GM12878 (cell line): ENCODE measurements at regions not wholly inside any gene's neighbourhood (a gene's known extent, or its start where the extent isn't known, plus 50 kb on each side); places are given as distances from the start of the nearest gene placed in this dataset.

Source experiments
- ATAC-seq: fragments of 200-7000 bp; cut with Tn5 transposase; 3 replicates; pipeline ENCODE4 v1.9.1; 2020; ENCODE audit warnings: mild to moderate bottlenecking, moderate library complexity
- BruUV-seq: library from RNA; stranded (reverse); fragments of 400-500 nt; replicated peaks from 2 replicates; lab custom pipeline; 2021; lab: Mats Ljungman, UMichigan
- CTCF ChIA-PET: fragments of 300-600 bp; sonication (Branson Sonifier 250); formaldehyde crosslinking; extraction: SDS; loops from one replicate; lab custom pipeline; 2021; ENCODE audit warnings: inconsistent platforms; lab: Yijun Ruan, JAX
- POLR2A ChIA-PET: fragments of 350-600 bp; formaldehyde crosslinking; extraction: SDS; loops from one replicate; lab custom pipeline; 2021; ENCODE audit warnings: inconsistent platforms; lab: Charles Lee
- RAD21 ChIA-PET: fragments of 300-600 bp; sonication (Branson Sonifier 250); formaldehyde crosslinking; loops from one replicate; lab custom pipeline; 2023; ENCODE audit warnings: antibody characterized with exemption; ENCODE audit not compliant: unreplicated experiment; lab: Charles Lee
- SMC1A ChIA-PET: fragments of 300-600 bp; sonication (Branson Sonifier 250); formaldehyde crosslinking; loops from one replicate; lab custom pipeline; 2023; ENCODE audit not compliant: unreplicated experiment, uncharacterized antibody; lab: Charles Lee
- DNase-seq: peaks from one replicate; pipeline ENCODE4 v3.0.0-alpha.2; 2011; ENCODE audit warnings: low read depth, low spot score
- FAIRE-seq: peaks from 3 replicates; lab custom pipeline; 2011; peaks lifted over from hg19 to GRCh38; lab: Jason Lieb, UNC
- H2AFZ ChIP-seq: 2 replicates; pipeline ENCODE4 v1.6.0; 2011; ENCODE audit warnings: low read depth, low read length, control low read depth; ENCODE audit not compliant: control insufficient read depth
- H3K27ac ChIP-seq: 2 replicates; pipeline ENCODE4 v1.5.1; 2011; ENCODE audit warnings: control low read depth; ENCODE audit not compliant: control insufficient read depth, insufficient read depth
- H3K27me3 ChIP-seq, 2 experiments: replicated peaks in 1 of 2; 2 replicates each; pipeline versions ENCODE4 v1.6.0 to v1.6.1; 2011; ENCODE audit warnings: low read length in 1 of 2; ENCODE audit not compliant: control insufficient read depth in 2 of 2, insufficient read depth in 2 of 2
- H3K36me3 ChIP-seq, 2 experiments: 2 replicates each; pipeline ENCODE4 v1.5.1; 2011; ENCODE audit warnings: low read length in 1 of 2; ENCODE audit not compliant: control insufficient read depth in 2 of 2, insufficient read depth in 2 of 2
- H3K4me1 ChIP-seq: 2 replicates; pipeline ENCODE4 v1.6.1; 2011; ENCODE audit warnings: mild to moderate bottlenecking, low read length, moderate library complexity, mixed read lengths; ENCODE audit not compliant: control insufficient read depth, insufficient read depth
- H3K4me2 ChIP-seq: 2 replicates; pipeline ENCODE4 v1.6.0; 2011; ENCODE audit warnings: control low read depth; ENCODE audit not compliant: control insufficient read depth, insufficient read depth
- H3K4me3 ChIP-seq: fragments of 200-600 bp; sonication (generic); 2 replicates; pipeline ENCODE4 v1.5.1; 2016
- H3K79me2 ChIP-seq: 2 replicates; pipeline ENCODE4 v1.6.0; 2011; ENCODE audit warnings: low read length; ENCODE audit not compliant: control insufficient read depth, insufficient read depth
- H3K9ac ChIP-seq: 2 replicates; pipeline ENCODE4 v1.8.0; 2011; ENCODE audit warnings: low read length, control low read depth, mixed read lengths; ENCODE audit not compliant: control insufficient read depth, insufficient read depth
- H3K9me3 ChIP-seq: replicated peaks from 3 replicates; pipeline ENCODE4 v1.5.1; 2011; ENCODE audit warnings: mild to moderate bottlenecking, low read length; ENCODE audit not compliant: control insufficient read depth, insufficient read depth
- H4K20me1 ChIP-seq: 2 replicates; pipeline ENCODE4 v1.6.0; 2011; ENCODE audit not compliant: control insufficient read depth, insufficient read depth
- ATF7 ChIP-seq: fragments of 450-650 bp; IDR thresholded peaks from 2 replicates; pipeline ENCODE4 v1.6.1; 2016; ENCODE audit warnings: low read depth, mild to moderate bottlenecking
- CREB1 ChIP-seq: IDR thresholded peaks from 2 replicates; pipeline ENCODE4 v1.6.1; 2012; ENCODE audit warnings: low read depth, mild to moderate bottlenecking, inconsistent platforms
- CREM ChIP-seq: IDR thresholded peaks from 2 replicates; pipeline ENCODE4 v1.6.1; 2014; ENCODE audit warnings: antibody characterized with exemption, low read depth
- FOXM1 ChIP-seq: IDR thresholded peaks from 2 replicates; pipeline ENCODE4 v1.6.1; 2012; ENCODE audit warnings: low read depth, mild to moderate bottlenecking, inconsistent platforms, low read length, moderate library complexity
- GABPA ChIP-seq: IDR thresholded peaks from 2 replicates; pipeline ENCODE4 v1.6.1; 2014; ENCODE audit warnings: antibody characterized with exemption, low read depth, mild to moderate bottlenecking, inconsistent platforms
- IRF4 ChIP-seq: IDR thresholded peaks from 2 replicates; pipeline ENCODE4 v1.6.1; 2011; ENCODE audit warnings: low read depth, low read length
- JUNB ChIP-seq: IDR thresholded peaks from 2 replicates; pipeline ENCODE4 v1.6.1; 2016; ENCODE audit warnings: antibody characterized with exemption, mild to moderate bottlenecking
- LARP7 ChIP-seq: fragments of 450-650 bp; IDR thresholded peaks from 2 replicates; pipeline ENCODE4 v1.6.1; 2017; ENCODE audit warnings: mild to moderate bottlenecking
- MEF2A ChIP-seq: IDR thresholded peaks from 2 replicates; pipeline ENCODE4 v1.6.1; 2011; ENCODE audit warnings: low read depth, mild to moderate bottlenecking, low read length, moderate library complexity; ENCODE audit not compliant: insufficient read depth
- MTA3 ChIP-seq: IDR thresholded peaks from 2 replicates; pipeline ENCODE4 v1.6.1; 2012; ENCODE audit warnings: low read length, inconsistent platforms, borderline replicate concordance
- MYC ChIP-seq: IDR thresholded peaks from 2 replicates; pipeline ENCODE4 v1.6.1; 2011; ENCODE audit warnings: mild to moderate bottlenecking, low read length, moderate library complexity, inconsistent platforms; ENCODE audit not compliant: insufficient read depth, insufficient replicate concordance, insufficient read length, severe bottlenecking
- NFIC ChIP-seq: IDR thresholded peaks from 2 replicates; pipeline ENCODE4 v1.6.1; 2012; ENCODE audit warnings: low read depth, mild to moderate bottlenecking, inconsistent platforms, low read length, moderate library complexity
- NR2F1 ChIP-seq: fragments of 450-650 bp; conservative IDR thresholded peaks from 2 replicates; pipeline ENCODE4 v1.6.1; 2017; ENCODE audit warnings: mild to moderate bottlenecking
- PML ChIP-seq: IDR thresholded peaks from 2 replicates; pipeline ENCODE4 v1.6.1; 2012; ENCODE audit warnings: low read length, inconsistent platforms
- POLR2AphosphoS5 ChIP-seq: IDR thresholded peaks from 2 replicates; pipeline ENCODE4 v1.6.1; 2011; ENCODE audit warnings: mild to moderate bottlenecking, low read length, inconsistent platforms
- POU2F2 ChIP-seq: IDR thresholded peaks from 3 replicates; pipeline ENCODE4 v1.6.1; 2011; ENCODE audit warnings: low read depth, mild to moderate bottlenecking, low read length, borderline replicate concordance
- SMAD5 ChIP-seq: IDR thresholded peaks from 2 replicates; pipeline ENCODE4 v1.6.1; 2016; ENCODE audit warnings: antibody characterized with exemption, low read depth
- SRF ChIP-seq, 2 experiments: IDR thresholded peaks; 2 replicates each; pipeline ENCODE4 v1.6.1; 2011; ENCODE audit warnings: low read depth in 2 of 2, low read length in 2 of 2, mild to moderate bottlenecking in 1 of 2, moderate library complexity in 1 of 2
- STAT1 ChIP-seq: fragments of 450-650 bp; conservative IDR thresholded peaks from 2 replicates; pipeline ENCODE4 v1.6.1; 2014; ENCODE audit warnings: antibody characterized with exemption, mild to moderate bottlenecking
- SUZ12 ChIP-seq: fragments of 200-600 bp; sonication (generic); IDR thresholded peaks from one replicate; pipeline ENCODE4 v1.6.1; 2018; ENCODE audit warnings: antibody characterized with exemption, mild to moderate bottlenecking; ENCODE audit not compliant: unreplicated experiment
- TAF1 ChIP-seq: IDR thresholded peaks from 2 replicates; pipeline ENCODE4 v1.6.1; 2011; ENCODE audit warnings: mild to moderate bottlenecking, low read depth, low read length, borderline replicate concordance
- TCF3 ChIP-seq: IDR thresholded peaks from 2 replicates; pipeline ENCODE4 v1.6.1; 2012; ENCODE audit warnings: low read depth, mild to moderate bottlenecking, low read length, borderline replicate concordance; ENCODE audit not compliant: insufficient read depth
- ZBED1 ChIP-seq: IDR thresholded peaks from 2 replicates; pipeline ENCODE4 v1.6.1; 2016; ENCODE audit warnings: borderline replicate concordance
- ZNF217 ChIP-seq: fragments of 450-650 bp; IDR thresholded peaks from 2 replicates; pipeline ENCODE4 v1.6.1; 2017; ENCODE audit warnings: antibody characterized with exemption, mild to moderate bottlenecking
- ZNF384 ChIP-seq: IDR thresholded peaks from 2 replicates; pipeline ENCODE4 v1.6.1; 2012; ENCODE audit warnings: low read depth, mild to moderate bottlenecking, low read length, improper control_type of control experiment, borderline replicate concordance
- WGBS: methylation state at CpG from one replicate; pipeline ENCODE4 v1.1.6; 2016; ENCODE audit warnings: low lambda C conversion rate; ENCODE audit not compliant: insufficient replicate concordance, insufficient coverage; ENCODE audit errors: missing lambda C conversion rate; 5-methylcytosine and 5-hydroxymethylcytosine counted together
- in situ Hi-C: fragments of 300-500 bp; cut with MboI; formaldehyde crosslinking; loops from 9 replicates; pipeline ENCODE4 v1.14.3; 2018; ENCODE audit warnings: mixed read lengths
- intact Hi-C: fragments of 100-400 bp; cut with micrococcal nuclease; formaldehyde crosslinking; loops from one replicate; pipeline ENCODE4 v1.14.2; 2022; ENCODE audit not compliant: unreplicated experiment
- TF ChIP-seq, protein P1 (sequence below): IDR thresholded peaks from 2 replicates; pipeline ENCODE4 v1.6.1; 2012; ENCODE audit warnings: low read length, inconsistent platforms
- TF ChIP-seq, protein P2 (sequence below): IDR thresholded peaks from 2 replicates; pipeline ENCODE4 v1.6.1; 2011; ENCODE audit warnings: low read depth, low read length, improper control_type of control experiment, borderline replicate concordance

- no peaks in the 10 kb centered on the region for H3K27me3 ChIP-seq
- FAIRE-seq, result peak; percentile 49
- ChIA-PET SMC1A (no interaction called here), POLR2A (no interaction called here), RAD21 (no interaction called here), CTCF (interaction anchor here (1.2 to 1.4 kb wide), 2 partner anchors 8 to 253 kb away, joined by 3 to 4 read pairs; no protein-coding TSS in a partner anchor)
- intact Hi-C loops (no loop called here), in situ Hi-C loops (no loop called here)
- no peak overlapping the region for H3K27ac ChIP-seq
- peak; percentile 63 for ATAC-seq
- H3K79me2 ChIP-seq, result no peaks in the 10 kb centered on the region
- H3K36me3 ChIP-seq, result no peaks in the 10 kb centered on the region
- H3K9me3 ChIP-seq, result no peaks in the 10 kb centered on the region
- no peak overlapping the region for H3K4me3 ChIP-seq
- H3K9ac ChIP-seq, result no peak overlapping the region
- BruUV-seq, result no TSS peak
- no peak overlapping the region for H3K4me2 ChIP-seq
- H2AFZ ChIP-seq, result no peak overlapping the region
- H4K20me1 ChIP-seq, result no peaks in the 10 kb centered on the region
- 2% methylated on average over 2 of the region's 2 CpGs for WGBS
- peaks cover 18% of the 10 kb centered on the region for H3K4me1 ChIP-seq
- no peak for DNase-seq
- 0 out of 2 replicates have a peak, but pooled peaks have one; percentile 30 for TF ChIP-seq TCF3
- no peak for TF ChIP-seq SUZ12
- TF ChIP-seq, protein P1, sequence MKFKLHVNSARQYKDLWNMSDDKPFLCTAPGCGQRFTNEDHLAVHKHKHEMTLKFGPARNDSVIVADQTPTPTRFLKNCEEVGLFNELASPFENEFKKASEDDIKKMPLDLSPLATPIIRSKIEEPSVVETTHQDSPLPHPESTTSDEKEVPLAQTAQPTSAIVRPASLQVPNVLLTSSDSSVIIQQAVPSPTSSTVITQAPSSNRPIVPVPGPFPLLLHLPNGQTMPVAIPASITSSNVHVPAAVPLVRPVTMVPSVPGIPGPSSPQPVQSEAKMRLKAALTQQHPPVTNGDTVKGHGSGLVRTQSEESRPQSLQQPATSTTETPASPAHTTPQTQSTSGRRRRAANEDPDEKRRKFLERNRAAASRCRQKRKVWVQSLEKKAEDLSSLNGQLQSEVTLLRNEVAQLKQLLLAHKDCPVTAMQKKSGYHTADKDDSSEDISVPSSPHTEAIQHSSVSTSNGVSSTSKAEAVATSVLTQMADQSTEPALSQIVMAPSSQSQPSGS, result peak; percentile 81; the same call in 1 of the 2 replicates
- TF ChIP-seq JUNB, result peak; percentile 91
- peak in 1 of 2 experiments; percentile 42; a peak in 1 of 4 replicates for TF ChIP-seq SRF (IDR thresholded peaks at IDR 0.05; ENCODE audit: low read depth in 2 of 2, low read length in 2 of 2)
- TF ChIP-seq PML, result peak; percentile 23; the same call in 1 of the 2 replicates
- TF ChIP-seq, protein P2, sequence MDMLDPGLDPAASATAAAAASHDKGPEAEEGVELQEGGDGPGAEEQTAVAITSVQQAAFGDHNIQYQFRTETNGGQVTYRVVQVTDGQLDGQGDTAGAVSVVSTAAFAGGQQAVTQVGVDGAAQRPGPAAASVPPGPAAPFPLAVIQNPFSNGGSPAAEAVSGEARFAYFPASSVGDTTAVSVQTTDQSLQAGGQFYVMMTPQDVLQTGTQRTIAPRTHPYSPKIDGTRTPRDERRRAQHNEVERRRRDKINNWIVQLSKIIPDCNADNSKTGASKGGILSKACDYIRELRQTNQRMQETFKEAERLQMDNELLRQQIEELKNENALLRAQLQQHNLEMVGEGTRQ, result no peak
- TF ChIP-seq CREB1, result no peak
- no peak for TF ChIP-seq ATF7
- TF ChIP-seq IRF4, result peak; percentile 83; the same call in 1 of the 2 replicates
- no peak for TF ChIP-seq POLR2AphosphoS5
- peak; percentile 85 for TF ChIP-seq NFIC
- peak; percentile 33; the same call in 1 of the 2 replicates for TF ChIP-seq GABPA
- no peak for TF ChIP-seq STAT1
- no peak for TF ChIP-seq SMAD5
- TF ChIP-seq MEF2A, result peak; percentile 66; the same call in 1 of the 2 replicates
- no peak for TF ChIP-seq TAF1
- TF ChIP-seq CREM, result peak; percentile 54; the same call in 1 of the 2 replicates
- TF ChIP-seq ZNF384, result no peak
- peak; percentile 78; the same call in 1 of the 2 replicates for TF ChIP-seq ZNF217
- TF ChIP-seq MTA3, result peak; percentile 58; the same call in 1 of the 2 replicates
- TF ChIP-seq LARP7, result no peak
- TF ChIP-seq NR2F1, result 0 out of 2 replicates have a peak, but pooled peaks have one; percentile 22
- peak; percentile 37; the same call in 1 of the 3 replicates for TF ChIP-seq POU2F2
- TF ChIP-seq MYC, result no peak
- peak; percentile 67; the same call in 1 of the 2 replicates for TF ChIP-seq ZBED1
- TF ChIP-seq FOXM1, result peak; percentile 61; the same call in 1 of the 2 replicates
Measured at GRCh38 chr2:145748927-145749326, 1229.0 kb upstream of the ZEB2 start.
